NCI-H446 (cell line): ENCODE measurements at regions not wholly inside any gene's neighbourhood (a gene's known extent, or its start where the extent isn't known, plus 50 kb on each side); places are given as distances from the start of the nearest gene placed in this dataset.

ENCODE experiments used
- DNase-seq, 2 experiments: peaks; one replicate each; lab custom pipeline; 2025; lab: John Stamatoyannopoulos, UW

DNA sequence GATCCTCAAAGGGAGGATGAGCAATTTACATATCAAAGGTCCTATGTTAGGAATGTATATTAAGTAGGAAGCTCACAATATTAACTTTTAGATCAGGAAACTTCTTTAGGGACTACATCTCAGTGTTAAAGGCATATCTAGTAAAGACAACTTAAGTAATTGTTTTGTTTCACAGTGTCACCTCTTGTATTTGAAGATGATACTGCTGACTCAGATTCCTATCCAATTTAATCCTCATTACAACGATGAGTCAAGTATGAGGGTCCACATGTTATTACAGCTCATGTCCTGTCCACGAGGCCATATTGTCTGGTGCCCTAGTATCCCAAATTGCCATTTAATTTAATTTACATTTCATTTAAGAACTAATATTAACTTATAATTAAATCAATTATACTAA is 523.9 kb downstream of the CCDC85A start:
- DNase-seq = no peak

DNA sequence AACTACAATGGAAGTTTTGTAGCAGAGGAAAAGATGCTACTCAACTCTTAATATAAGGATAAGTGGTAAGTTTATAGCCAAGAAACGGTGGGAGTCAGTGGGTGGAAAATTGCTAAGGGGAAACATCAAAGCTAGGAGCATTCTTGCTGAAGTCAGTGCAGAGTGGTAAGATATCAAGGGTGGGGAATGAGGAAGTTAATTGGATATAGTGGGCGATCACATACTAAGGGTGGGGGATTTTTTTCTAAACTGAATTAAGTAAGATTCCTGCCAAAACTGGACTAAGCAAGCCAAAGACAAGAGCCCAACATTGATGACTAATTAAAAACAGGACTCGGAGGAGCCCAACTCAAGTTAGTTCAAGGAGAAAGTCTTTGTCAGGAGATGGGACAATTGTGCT is 525.4 kb downstream of the CCDC85A start:
- DNase-seq = no peak

DNA sequence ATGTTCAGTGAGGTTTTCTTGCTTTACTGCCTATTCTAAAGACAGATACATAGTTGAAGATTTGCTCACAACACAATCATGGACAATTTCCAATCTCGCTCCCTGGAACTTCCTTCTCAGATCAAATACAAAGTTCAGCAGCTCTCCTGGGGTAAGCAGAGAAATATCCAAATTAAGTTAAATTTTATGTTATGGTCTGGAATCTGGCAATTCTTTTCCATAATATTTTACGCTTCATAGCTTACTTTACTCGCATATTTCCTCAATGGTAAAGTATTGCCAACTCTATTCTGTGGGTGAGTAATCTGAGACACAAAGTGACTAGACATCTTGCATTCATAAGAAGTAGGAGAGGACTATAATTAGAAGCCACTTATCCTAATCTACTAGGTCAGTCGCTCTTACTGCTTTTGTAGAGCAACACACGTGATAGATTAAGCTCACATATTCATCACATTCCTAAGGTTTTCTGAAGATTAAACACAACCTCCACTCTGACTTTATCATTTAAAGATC is 529.4 kb downstream of the CCDC85A start:
- peak; percentile 25 to 77 for DNase-seq

DNA sequence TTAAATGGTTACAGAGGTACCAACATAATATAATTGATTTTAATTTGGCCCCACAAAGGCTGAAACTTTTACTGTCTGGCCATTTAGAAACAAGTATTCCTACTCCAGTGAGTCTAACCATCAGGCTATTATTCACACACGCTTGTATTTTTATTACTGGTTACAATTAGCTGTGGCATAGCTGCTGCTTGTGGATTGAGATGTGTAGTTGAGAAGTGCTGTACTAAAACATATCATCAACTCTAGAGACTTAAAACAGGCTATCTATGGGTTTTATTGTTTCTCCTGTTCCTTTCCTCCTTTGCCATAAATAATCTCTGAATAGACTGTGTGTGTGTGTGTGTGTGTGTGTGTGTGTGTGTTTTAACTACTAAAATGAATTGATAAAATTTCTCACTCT is 530.2 kb downstream of the CCDC85A start:
- DNase-seq = no peak

DNA sequence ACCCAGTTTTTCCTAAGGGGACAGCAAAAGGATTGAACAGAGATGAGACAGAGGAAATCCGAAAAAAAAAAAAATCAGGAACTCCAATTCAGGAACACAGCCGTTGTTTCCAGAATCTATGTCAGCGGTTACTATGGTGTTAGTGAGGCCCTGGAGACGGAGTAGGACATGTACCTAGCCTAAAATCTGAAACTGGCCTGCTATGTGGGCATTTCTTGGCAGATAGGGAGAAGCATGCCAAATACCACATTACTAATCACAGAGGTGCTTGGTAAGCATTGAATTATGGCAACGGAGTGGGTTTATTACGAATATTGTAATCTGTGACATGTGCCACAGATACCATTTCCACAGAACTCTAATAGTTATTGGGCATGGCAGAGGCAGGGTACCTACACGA is 530.6 kb downstream of the CCDC85A start:
- peak; percentile 30 to 32 for DNase-seq

DNA sequence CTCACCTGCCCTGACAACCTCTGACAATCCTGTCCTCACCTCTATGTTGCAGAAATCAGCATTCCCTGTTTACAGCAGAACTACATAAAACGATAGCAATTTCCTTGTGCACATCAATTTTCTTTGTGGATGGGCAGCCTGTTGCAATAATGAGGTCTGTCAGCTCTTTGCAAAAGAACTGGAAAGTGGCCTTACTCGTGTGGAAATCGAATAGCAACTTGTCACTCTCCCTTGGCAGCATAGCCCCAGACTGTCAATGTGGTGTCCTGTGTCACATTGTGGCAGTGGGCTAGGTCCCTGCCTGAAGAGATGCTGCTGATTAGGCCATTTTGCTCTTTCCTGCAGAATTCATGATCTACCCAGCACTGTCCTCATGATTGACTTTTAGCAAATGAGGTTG is 531.9 kb downstream of the CCDC85A start:
- no peak for DNase-seq

DNA sequence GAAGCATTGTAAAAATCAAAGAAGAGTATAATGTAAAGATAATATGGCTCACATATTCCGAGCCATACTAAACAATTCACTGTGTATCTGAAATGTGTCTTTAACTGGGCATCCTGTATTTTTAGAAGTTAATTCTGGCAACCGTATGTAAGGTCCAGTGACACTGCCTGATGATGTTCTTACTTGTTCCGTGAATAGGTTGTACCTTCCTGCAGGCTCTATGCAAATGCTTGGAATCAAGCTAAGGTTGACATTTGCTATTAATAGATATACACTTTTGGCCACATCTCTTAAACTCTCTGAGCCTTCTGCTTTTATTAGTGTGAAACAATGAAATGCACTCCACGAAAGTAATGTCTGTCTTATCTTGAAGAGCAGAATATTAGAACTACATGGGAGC is 534.6 kb downstream of the CCDC85A start:
- no peak for DNase-seq

DNA sequence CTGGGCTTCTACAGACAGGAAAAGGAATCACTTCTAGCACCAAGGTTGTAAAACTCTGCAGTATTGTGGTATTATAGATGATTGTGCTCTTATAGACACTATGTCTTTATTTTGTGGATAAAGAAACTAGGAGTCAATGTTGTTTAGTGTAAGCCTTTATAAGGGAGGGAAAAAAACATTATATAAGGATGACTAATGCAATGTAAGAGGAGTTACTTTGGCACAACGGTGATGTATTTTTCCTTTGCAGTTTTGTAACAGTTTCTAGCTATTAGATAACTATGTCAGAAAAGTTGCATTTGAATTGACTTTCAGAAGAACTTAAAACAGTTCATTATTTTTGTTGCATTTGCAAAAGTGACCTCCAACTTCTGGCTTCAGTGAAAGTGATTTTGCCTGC is 545.4 kb downstream of the CCDC85A start:
- DNase-seq = no peak

DNA sequence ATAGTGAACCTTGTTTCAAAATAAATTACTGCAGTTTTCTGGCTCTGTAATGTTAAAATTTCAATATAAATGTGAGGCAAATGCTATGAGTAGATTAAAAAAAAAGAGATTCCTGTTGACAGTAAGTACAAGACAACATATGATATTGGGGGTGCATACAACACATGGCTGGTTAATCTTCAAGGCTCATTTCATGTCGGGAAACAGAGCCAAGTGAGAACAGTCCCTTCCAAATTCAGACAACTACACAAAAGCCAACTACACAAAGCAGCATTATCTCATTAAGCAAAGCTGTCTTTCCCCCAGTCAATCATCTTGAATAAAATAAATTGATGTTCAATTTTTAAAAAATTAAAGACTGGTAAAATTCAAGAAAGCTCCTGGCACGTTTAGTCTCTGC is 549.2 kb downstream of the CCDC85A start:
- DNase-seq = peak; percentile 46 to 86

DNA sequence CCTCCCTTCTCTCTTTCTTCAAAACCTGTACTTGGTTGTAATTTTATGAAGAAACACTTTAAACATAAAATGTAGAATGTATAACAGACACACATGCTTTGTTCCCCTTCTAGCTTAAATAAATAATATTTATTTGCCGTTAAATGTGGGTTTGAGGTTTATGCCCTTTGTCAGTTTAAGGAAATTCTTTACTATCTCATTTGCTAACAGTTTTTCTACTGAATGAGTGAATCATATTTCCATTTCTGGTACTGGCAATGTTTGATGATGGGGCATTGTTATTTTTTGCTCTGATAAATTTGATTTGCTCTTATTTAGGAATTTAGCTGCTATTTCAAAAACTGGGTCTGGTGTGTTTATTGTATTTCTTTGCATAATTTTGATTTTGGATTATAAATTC is 555.6 kb downstream of the CCDC85A start:
- no peak for DNase-seq

DNA sequence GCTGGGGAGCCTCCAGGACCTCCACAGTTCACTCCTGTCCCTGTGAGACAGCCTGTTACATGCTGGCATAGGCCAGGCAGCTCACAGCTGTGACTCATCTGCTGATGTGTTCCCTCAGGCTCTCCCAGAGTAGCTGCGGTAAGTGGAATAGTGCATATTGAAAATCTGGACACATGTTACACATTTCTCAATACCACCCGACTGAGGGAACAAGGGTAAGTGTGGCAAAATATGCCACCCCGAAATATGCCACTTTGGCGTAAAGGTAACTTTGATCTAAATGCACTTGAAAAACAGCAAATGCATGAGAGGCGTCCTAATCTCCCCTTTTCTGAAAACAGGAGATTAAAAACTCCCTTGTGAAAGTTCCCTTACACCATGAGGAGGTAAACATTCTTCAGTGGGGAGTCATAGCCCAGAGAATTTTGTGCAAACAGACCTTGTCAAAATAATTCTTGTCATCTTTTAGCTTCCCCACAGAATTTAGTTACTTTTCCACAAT is 557.9 kb downstream of the CCDC85A start:
- peak in 1 of 2 experiments; percentile 62 for DNase-seq

DNA sequence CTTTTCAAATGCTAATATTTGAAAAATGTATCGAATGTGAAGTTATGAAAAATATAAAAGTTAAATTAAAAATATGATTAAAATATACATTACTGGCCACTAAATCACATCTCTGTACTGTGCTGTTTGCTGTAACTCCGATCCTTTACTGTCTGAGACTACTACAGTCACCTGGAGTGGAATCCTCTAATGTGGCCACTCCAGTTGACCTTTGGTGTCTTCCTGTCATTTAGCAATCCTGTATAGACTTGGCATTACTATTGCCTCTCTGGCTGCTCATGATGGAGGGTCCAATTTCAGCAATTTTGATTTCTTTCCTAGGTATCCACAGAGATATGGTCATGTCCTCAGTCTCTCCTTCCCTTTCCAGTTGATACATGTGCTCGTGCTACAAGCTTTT is 560.0 kb downstream of the CCDC85A start:
- no peak for DNase-seq

DNA sequence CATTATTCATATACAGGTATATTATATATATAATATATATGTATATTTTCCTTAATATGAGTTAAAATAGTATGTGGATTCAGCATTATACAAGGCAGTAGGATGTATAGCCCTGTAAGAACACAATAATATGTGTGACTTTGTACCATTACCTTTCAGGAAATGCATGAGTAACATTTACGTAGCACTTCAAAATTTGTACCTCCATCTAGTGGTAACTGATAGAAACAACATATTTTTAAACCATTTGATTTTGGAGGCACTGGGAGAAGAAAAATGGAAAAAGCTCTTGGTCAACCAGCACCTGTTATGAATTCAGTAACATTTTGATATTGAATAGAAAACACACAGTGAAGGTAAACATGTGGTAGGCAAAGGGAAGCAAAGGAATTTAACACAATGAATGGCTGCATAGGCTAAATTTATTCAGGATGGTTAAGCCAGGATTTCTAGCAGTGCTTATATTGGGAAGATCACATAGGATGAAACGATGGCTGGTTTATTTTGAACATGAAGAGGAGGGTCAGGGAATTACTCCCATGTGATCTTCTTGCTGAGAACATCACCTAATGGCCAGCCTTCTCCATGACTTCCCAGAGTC is 565.5 kb downstream of the CCDC85A start:
- peak; percentile 6 to 56 for DNase-seq

DNA sequence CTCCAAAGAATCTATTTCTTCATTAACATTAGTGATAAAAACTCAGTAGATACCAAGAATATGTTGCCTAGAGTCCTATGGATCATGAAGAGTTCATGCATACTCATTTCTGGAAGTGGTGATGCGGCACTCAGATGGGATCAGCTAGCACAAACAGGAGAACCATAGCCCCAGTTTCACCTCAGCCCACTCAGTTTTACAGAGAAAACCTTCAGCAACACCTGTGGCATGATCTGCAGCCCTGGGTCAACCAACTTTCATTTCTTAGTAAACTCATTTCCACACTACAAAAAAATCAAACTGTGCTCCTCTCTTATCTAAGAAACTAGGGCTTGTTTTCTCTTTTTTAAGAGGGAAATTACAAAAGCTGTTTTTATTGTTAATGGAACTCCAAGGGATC is 569.4 kb downstream of the CCDC85A start:
- DNase-seq = no peak

DNA sequence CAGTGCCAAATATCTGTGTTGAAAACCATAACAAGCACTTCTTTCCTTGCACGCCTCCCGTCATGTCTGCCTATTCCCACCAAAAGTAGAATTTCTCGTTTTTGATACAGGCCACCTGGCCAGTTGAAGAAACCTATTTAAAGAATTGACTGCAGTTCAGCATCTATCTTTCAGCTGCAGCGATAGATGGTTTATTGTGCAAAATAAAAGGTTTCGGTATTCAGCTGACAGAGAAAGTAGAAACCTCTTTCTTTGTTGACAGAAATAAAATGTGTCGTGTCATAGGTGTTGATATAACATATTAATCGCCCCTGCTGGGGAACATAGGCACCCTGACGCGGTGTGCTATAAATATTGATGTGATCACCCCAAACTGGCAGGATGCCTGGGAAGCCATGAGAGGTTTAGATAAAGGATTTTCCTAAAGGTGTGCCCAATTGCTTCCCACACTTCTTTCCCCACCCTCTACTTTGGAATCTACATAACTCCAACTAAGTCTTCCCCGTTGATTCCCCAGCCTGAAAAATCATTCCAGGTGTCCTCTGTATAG is 570.4 kb downstream of the CCDC85A start:
- DNase-seq = no peak

DNA sequence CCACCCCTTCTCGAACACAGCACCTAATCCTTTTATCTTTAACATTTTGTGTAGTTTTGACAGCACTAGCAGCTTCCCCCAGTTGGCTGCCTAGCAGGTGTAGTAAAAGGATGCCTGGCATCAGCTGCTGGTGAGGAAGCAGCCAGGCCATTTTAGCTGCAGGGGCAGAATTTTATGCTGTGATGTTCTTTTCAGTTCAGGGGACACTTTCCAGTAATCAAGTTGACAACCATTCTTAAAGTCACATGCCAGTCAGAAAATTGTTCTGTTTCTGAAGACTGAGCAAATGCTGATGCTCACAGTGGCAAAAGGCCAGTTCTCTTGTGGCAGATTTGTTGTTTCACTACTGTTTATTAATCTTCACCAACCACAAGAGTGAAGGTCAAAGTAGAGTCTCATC is 570.8 kb downstream of the CCDC85A start:
- no peak for DNase-seq

DNA sequence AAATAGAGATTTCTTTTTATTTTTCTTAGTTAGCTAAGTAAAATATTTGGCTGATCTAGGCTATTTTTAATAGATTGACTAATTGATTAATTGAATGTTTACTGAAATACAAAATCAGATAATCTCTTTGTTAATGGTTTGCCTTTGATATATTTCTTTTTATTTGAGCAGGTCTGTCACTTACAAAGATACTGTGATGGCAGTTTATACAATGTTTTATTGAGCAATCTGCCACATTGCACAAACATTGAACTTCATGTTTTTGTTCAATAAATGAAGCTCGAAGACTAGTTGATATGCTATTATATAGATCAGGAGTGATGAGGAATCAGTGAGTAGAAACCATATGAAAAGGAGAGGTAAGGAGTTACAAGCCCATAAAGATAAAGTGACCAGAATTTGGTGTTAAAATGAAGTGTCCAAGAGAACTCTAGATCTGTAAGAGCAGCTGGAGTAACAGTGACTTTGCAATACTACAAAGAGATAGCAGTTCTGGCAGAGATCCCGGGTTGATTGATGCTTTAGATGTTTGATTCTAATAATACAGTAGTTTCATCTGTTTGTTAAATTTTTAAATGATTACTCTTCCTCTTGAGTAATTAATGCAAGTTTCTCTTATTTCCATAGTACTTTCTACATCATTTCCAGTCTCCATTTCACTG is 574.2 kb downstream of the CCDC85A start:
- DNase-seq = no peak

DNA sequence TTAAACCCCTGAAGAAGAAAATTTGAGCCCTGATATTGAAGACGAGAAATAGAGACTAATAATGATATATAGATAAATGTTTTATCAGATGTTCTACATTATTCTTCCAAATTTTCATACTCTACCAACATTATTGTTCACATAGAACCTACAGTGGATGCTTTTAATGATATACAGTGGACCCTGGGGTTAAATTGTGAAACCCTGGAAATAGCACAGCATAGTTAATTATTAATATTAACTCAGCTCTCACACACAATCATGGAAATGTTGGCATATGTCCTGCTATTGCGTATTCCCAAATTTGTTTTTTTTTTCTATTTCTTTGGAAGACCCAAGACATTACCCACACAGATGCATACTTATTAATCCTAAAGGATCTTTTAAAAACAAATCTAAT is 579.9 kb downstream of the CCDC85A start:
- DNase-seq = no peak

DNA sequence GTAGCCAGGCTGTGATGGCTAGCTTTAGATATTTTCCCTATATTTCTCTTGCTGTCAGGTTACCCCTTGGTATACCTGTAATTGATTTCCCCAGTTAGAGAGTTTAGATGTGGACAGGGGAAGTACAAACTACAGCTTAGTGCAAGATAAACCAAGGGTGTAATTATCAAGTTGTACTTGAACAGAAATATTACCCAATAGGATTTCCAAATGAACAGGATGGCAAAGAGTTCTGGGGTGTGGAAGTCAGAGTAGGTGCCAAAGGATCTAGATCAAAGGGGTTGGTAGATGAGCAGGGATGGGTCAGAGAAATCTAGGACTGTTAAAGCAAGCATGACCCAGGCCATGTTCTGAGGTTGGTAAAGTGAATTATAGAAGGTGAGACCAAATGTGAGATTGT is 585.2 kb downstream of the CCDC85A start:
- no peak for DNase-seq

DNA sequence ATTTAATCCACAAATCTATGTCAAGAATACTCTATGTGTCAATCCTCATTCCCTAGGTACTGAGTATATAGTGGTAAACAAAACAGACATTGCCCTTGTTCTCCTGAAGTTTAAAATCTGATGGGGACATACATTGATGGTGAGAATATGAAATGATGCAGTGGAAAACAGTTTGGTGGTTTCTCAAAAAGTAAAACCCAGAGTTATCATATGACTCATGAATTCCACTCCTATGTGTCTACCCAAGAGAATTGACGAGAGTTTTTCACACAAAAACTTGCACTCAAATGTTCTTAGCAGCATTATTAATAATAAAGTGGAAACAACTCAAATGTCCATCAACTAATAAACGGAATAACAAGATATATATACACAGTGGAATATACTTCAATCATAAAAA is 586.7 kb downstream of the CCDC85A start:
- no peak for DNase-seq

DNA sequence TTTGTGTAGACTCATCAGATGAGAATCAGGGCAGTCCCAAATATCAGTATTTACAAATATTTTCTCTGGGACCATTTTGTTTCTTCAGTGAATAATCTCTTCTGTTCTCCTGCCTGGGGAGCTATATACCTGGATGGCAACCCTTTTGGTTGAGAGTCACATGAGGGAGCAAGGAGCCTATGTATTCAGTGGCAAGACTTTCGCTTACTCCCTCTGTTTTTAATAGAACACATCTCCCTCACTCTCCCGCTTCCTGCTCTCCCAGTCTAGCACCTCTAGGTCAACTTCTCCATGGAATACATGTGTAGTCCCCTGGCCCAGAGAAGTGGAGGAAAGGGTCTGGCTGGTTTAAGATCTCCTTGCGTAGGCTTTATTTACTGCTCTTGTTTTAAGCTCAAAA is 600.3 kb downstream of the CCDC85A start:
- no peak for DNase-seq

DNA sequence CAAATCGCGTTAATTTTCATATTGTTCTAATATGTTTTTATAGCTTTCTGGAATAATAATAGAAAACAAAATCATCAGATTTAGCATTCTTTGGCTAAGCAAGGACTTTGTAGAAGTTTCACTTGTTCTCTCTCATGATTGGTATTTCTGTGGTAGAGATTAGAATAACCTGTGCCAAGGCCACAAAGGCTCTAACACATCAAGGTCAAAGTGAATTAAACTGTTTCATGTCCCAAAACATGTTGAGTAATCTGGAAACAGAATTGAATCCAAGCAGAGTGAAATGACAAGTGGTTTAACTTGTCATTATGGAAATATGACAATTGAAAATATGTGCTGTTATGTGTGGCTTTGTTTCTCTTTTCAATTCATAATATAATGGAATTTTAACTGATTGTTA is 617.4 kb downstream of the CCDC85A start:
- no peak for DNase-seq

DNA sequence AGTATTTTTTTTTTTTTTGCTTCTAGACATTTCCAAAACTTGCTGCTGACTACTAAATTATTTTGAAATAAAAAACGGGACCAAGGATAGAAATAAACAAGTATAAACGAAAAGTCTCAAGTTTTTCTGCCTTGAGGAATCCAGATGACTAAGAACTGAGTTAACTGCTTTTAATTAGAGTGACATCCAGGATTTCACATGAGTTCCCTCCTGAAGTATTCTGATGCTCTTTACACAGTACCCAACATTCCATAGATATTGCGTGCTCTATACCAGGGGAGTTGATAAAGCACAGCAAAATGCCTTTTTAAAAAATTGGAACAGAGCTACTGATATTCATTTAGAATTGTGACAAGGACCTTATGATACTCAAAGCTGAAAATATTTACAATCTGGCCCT is 618.0 kb downstream of the CCDC85A start:
- no peak for DNase-seq

DNA sequence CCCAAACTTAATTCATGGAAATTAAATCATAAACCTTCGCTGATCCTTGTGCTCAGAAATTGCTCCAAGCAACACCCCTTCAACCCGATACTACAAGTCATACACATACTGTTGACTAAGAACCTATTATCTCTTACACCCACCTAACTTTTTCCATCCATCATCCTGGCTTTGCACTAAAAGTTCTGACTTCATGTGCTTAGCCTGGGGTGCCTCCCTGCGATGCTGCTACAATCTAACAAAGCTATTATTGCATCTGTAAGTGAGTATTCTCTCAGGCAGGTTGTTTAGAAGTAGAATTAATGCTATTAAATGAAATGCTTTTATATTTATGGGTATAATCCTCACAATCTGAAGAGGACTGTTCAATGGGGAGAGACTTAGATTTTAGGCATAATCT is 619.8 kb downstream of the CCDC85A start:
- no peak for DNase-seq
